Transverse colon (tissue), 4 donors: ENCODE measurements at regions not wholly inside any gene's neighbourhood (a gene's known extent, or its start where the extent isn't known, plus 50 kb on each side); places are given as distances from the start of the nearest gene placed in this dataset.

ENCODE experiments used
- CTCF ChIP-seq, 5 experiments: fragments of 200-600 bp in 3 of 5; fragments of 450-650 bp in 2 of 5; sonication (generic) in 3 of 5; IDR thresholded peaks; 1 replicate in 2 of 5; 2 replicates in 3 of 5; pipeline ENCODE4 v1.5.1; 2016 to 2017; ENCODE audit warnings: antibody characterized with exemption in 5 of 5, inconsistent platforms in 3 of 5, mild to moderate bottlenecking in 2 of 5, moderate library complexity in 1 of 5
- POLR2A ChIP-seq: fragments of 450-650 bp; IDR thresholded peaks from one replicate; pipeline ENCODE4 v1.6.1; 2016; ENCODE audit warnings: antibody characterized with exemption, mild to moderate bottlenecking, moderate library complexity
- POLR2AphosphoS5 ChIP-seq, 3 donors: sonication (generic); formaldehyde crosslinking; IDR thresholded peaks; one replicate each; pipeline ENCODE4 v1.6.1; 2016; ENCODE audit warnings: antibody characterized with exemption in 3 of 3

GRCh38 chr6:113104951-113105350 lies 752.2 kb upstream of the MARCKS start:
- TF ChIP-seq CTCF (IDR thresholded peaks at IDR 0.05): no peak
- no peak for TF ChIP-seq POLR2AphosphoS5 (IDR thresholded peaks at IDR 0.05)
- TF ChIP-seq POLR2A: no peak
